ENCODE measurements at regions not wholly inside any gene's neighbourhood (a gene's known extent, or its start where the extent isn't known, plus 50 kb on each side); places are given as distances from the start of the nearest gene placed in this dataset.
"Not testable (repeated sequence)": the region's sequence is repeated elsewhere in the genome, so short reads cannot be mapped to it uniquely, and the experiment has no call there.

GRCh38 chr4:150015910-150016309, 62.3 kb upstream of the DCLK2 start:
- H3K27ac ChIP-seq; DNase-seq (ENCODE audit: low read depth, low spot score): not testable (repeated sequence)

- not testable (repeated sequence) for DNase-seq (ENCODE audit: low read depth, low spot score); H3K27ac ChIP-seq
These were observed 61.6 kb upstream of the DCLK2 start for GRCh38 chr4:150016621-150017020.

GRCh38 chr4:150018257-150018656, 60.0 kb upstream of the DCLK2 start:
- no peak for DNase-seq (ENCODE audit: low read depth, low spot score)
- no peak overlapping the region for H3K27ac ChIP-seq

- H3K27ac ChIP-seq = no peak overlapping the region
- no peak for DNase-seq (ENCODE audit: low read depth, low spot score)
These were observed 56.8 kb upstream of the DCLK2 start for GRCh38 chr4:150021483-150021882.

GRCh38 chr4:150023489-150023888, 54.8 kb upstream of the DCLK2 start:
- DNase-seq (ENCODE audit: low read depth, low spot score) = no peak

GRCh38 chr4:150026987-150027386, 51.3 kb upstream of the DCLK2 start:
- not testable (repeated sequence) for DNase-seq (ENCODE audit: low read depth, low spot score); H3K27ac ChIP-seq

More at GRCh38 chr4:150023489-150023888, 54.8 kb upstream of the DCLK2 start:
- no peak overlapping the region for H3K27ac ChIP-seq

All from epithelial cell of prostate (primary cell).